Amniotic epithelial cell (primary cell): ENCODE measurements at regions not wholly inside any gene's neighbourhood (a gene's known extent, or its start where the extent isn't known, plus 50 kb on each side); places are given as distances from the start of the nearest gene placed in this dataset.

Experiments used
- DNase-seq: peaks from one replicate; pipeline ENCODE4 v3.0.0-alpha.2; 2010; ENCODE audit warnings: low read depth

DNA sequence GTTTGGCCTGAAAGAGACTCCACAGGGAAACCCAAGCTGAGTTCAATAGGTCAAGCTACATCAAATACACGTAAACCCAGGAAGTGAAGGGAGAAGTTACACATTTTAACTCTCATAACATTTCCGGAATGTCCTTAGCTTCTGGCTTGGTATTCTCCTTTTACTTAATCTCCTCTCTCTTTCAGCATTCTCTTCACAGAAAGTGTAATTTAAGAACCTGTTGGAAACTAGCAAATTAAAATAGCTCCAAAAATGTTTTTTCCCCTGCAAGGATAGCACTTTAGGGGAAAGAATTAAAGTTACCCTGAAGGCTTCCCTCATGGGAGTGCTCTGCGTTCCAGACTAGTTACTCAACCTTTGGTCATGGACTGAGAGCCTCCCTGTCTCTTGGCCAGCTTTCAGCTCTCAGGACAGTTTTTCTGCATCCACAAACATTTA is 292.7 kb upstream of the TARS1 start:
- peak; percentile 81 for DNase-seq

DNA sequence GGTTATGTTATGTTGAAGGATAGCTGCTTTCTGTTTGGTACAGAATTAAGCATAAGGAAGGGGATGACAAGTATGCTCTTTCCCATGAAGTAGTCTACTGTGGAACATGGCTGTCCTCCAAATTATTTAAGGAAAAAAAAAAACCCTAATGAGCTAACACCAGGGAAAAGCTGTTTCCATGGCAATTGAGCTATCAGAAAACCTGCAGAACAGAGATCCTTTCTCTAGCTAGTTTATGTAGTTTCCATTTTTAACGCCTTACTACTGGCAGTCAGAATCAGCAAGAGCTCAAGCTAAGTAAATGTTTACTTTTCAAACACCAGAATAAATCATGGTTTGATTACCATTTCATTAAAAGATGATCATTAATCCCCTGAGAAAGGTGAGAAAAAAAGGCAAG is 287.4 kb upstream of the TARS1 start:
- no peak for DNase-seq

DNA sequence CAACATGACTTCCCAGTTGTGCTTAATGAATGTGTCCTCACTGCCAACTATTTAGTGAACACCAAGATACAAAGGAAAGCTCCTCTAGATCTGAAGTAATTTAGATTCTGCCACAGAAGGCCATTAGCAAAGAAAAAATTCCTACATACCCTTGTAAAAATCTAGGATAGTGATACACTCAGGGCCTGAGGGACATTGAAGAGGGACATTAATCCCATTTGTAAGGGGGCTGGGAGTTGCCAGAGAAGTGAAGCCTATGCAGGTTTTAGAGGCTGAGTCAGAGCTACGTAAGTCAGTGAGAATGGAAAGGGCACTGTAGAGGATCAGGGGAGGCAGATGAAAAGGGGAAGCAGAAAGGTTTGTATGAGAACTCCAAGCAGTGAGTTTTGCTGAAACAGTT is 286.9 kb upstream of the TARS1 start:
- DNase-seq = no peak

DNA sequence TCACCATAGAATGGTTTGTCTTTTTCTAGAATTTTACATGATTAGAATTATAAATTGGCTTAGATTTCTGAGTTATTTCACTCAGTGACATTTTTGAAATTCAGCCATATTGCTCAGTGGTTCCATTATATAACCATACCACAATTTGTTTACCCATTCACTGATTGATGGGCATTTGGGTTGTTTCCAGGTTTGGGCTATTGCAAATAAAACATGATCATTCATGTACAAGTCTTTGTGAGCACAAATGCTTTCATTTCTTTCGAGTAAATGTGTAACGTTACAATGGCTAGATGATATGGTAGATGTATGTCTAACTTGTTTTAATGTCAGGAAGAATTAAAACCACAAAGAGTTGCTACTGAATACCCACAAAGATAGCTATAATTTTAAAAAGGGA is 279.9 kb upstream of the TARS1 start:
- no peak for DNase-seq

DNA sequence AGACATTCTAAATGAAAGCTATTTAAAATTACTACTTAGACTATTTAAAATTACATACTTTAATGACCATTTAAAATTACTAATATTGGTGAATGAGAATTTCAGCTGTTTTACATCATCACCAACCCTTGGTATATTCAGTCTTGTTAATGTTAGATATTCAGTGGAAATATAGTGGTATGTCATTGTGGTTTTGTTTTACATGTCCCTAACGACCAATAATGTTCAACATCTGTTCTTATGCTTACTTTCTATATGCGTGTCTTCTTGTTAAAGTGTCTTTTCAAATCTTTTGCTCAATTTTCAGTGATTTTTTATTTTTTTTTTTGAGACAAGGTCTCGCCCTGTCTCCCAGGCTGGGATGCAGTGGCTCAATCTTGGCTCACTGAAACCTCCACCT is 279.3 kb upstream of the TARS1 start:
- no peak for DNase-seq

DNA sequence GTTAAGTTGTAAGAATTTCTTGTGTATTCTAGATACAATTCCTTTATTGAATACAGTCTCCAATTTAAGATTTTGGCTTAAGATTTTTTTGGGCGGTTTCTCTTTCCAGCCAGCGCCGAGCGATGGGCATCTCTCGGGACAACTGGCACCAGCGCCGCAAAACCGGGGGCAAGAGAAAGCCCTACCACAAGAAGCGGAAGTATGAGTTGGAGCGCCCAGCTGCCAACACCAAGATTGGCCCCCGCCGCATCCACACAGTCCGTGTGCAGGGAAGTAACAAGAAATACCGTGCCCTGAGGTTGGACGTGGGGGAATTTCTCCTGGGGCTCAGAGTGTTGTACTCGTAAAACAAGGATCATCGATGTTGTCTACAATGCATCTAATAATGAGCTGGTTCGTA is 278.7 kb upstream of the TARS1 start:
- DNase-seq = no peak

DNA sequence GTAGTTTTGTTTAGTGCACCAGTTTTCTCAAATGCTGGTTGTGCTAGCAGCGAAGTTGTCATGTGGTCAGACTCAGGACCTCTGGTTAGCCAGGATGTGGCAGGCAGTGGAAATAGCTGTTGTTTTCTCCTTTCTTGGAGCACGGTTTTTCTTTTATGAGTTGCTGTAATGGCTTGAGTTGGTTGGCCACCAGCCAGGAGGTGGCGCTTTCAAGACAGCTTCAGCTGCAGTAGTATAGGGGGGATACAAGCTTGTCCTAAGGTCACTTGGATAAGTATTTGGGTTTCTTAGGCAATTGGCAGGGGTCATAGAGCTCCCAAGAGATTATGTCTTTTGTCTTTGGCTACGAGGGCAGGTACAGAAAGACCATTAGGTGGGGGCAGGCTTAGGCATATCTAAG is 274.2 kb upstream of the TARS1 start:
- DNase-seq = no peak

DNA sequence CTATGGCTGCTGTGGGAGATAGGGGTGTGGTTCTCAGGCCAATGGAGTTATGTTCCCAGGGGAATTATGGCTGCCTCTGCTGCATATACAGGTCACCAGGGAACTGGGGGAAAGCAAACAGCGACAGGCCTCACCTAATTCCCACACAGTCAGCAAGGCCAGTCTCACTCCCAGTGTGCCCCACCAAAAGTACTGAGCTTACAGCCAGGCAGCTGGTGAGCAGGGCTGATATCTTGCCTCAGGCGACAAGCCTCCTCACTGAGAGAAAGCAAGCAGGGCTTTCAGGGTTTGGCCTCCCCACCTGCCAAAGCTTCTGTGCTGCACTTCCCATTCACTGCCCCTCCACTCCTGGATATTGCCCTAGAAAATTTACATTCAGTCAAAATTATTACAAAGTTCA is 273.8 kb upstream of the TARS1 start:
- no peak for DNase-seq

DNA sequence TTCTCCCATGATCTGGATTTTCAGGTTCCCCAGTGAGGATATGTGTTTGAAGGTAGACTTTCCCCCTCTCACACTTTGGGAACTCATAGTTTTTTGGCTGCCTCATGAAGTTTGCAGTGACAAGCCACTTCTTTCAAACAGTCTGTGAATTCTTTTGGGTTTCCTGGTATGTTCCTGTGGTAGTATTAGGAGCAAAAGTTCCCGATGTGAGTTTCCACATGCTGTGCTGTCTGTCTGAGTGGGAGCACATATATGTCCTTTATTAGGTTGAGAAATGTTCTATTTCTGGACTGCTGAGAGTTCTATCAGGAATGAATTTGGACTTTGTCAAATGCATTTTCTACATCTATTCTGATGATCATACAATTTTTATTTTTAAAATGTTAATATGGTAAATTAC is 273.2 kb upstream of the TARS1 start:
- DNase-seq = no peak

DNA sequence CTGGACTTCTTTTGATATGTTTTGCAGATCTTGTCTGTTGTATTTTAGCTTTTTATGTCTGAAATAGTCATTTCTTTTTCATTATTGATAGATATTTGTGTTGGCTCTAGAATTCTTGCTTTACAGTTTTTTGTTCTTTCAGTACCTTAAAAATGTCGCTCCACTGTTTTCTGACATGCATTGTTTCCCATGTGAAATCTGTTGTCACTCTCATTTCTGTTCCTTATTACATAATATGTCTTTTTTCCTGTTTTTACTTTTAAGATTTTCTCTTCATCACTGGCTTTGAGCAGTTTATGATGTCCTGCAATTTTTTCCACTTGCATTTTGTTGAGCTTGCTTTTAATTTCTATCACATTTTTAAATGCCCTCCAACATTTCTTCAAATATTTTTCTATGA is 270.4 kb upstream of the TARS1 start:
- DNase-seq = peak; percentile 44

DNA sequence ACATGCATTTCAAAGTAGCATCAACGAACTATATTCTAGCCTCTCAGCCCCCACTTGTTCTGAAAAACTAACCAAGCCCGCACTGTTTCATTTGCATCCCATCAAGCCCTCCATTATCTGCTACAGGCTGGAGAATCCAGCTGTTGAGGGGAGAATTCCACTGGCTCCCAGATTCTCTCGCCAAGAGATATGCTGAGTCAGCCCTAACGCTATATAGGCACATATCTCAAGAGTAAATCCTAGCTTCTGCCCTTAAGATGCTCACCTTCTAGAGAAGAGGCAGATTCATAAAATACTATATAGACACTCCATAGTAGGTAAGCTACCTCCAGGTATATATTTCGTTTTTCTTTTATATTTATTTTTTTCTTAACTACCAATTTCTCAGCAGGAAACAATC is 266.4 kb upstream of the TARS1 start:
- DNase-seq = no peak

DNA sequence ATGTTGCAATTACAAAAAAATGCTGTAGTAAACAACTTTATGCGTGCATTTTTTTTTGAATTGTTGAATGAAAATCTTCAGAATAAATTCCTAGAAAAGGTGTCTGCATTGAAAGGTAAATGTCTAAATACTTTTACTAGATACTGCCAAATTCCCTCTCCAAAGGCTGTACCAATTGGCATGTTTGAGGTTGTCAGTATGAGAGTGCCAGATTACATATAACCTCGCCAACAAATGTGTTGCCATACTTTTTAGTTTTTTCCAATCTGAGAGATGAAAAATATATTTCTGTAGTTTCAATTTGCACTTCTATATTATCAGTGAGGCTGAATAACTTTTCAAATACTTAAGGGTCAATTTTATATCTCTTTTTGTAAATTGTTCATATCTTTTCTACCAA is 261.5 kb upstream of the TARS1 start:
- no peak for DNase-seq

DNA sequence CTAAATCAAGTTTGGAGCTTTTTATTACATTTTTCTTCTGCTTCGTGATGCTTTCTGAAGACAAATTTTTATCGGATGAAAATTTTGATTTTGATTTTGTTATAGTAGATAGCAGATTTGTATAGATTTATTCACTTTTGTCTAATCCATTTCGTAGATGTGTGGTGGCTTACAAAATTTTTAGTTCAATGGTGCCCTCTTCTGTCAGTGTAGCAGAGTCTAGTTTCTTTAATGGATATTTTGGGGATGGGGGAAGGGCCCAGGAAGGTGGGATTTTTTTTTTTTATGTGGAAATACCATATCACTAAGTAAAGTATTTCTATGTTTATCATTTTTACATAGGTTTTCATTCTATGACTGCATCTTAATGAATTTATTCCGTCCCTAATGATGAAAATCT is 259.9 kb upstream of the TARS1 start:
- peak; percentile 60 for DNase-seq

DNA sequence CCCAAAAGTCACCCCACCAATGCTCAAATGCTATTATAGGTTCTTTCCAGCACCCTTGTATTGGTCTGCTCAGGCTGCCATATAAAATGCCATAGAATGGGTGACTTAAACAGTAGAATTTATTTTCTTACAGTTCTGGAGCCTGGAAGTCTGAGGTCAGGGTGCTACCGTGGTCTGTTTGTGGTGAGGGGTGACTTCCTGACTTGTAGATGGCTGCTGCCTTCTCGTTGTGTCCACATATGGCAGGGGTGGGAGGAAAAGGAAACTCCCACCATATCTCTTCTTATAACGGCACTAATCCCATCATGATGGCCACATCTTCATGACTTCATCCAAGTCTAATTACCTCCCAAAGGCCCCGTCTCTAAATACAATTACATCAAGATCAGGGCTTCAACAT is 257.8 kb upstream of the TARS1 start:
- no peak for DNase-seq

DNA sequence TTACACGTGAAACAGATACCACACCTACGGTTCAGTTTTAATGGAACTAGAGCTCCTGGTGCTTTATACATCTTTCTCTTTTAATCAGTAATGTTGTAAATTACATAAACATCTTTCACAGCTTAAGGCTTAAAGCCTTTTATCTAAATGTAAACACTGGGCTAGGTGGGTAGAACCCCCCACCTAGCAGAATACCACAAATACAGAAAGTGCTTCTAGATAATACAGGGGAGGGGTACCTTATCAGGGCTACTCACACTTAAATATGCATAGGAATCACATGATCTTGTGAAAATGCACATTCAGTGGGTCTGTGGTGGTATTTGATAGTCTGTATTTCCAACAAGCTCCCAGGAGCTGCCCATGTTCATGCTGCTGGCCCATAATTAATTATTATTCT is 256.4 kb upstream of the TARS1 start:
- no peak for DNase-seq

DNA sequence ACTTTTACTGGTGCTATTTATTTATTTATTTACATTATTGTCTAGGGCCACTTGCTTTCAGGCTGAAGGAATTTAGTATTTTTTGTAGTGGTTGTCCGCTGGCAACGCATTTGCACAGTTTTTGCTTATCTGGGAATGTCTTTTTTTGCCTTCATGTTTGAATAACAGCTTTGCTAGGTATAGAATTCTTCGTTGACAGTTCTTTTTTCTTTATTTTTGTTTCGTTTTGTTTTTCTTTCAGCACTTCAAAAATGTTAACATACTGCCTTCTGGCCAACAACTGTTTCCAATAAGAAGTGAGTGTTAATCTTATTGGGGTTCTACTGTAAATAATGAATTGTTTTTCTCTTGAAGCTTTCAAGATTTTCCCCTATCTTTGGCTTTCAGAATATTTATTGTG is 252.7 kb upstream of the TARS1 start:
- DNase-seq = no peak

DNA sequence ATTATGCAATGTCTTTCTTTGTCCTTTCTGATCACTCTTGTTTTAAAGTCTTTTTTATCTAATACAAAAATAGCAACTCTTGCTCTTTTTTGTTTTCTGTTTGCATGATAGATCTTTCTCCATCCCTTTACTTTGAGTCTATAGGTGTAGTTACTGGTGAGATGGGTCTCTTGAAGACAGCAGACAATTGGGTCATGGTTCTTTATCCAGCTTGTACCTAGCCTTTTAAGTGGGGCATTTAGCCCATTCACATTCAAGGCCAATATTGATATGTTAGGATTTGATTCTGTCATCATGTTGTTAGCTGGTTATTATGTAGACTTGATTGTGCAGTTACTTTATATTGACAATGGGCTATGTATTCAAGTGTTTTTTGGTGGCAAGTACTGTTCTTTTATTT is 245.9 kb upstream of the TARS1 start:
- no peak for DNase-seq

DNA sequence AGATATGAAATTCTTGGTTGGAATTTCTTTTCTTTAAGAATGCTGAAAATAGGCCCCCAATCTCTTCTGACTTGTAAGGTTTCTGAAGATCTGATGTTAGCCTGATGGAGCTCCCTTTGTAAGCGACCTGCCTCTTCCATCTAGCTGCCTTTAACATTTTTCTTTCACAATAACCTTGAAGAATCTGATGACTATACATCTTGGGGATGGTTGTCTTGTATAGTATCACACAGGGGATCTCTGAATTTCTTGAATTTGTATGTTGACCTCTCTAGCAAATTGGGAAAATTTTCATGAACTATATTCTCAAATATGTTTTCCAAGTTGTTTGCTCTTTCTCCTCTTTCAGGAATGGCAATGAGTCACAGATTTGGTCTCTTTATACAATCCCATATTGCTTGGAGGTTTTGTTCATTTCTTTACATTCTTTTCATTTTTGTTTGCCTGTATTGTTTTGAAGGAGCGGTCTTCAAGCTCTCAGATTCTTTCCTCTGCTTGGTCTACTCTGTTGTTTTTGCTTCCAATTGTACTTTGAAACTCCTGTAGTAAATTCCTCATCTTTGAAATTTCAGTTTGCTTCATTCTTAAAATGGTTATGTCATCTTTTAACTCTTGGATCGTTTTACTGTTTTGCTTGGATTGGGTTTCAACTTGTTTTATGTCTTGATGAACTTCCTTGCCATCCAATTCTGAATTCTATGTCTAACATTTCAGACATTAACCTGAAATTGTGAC is 245.2 kb upstream of the TARS1 start:
- DNase-seq = peak; percentile 16

DNA sequence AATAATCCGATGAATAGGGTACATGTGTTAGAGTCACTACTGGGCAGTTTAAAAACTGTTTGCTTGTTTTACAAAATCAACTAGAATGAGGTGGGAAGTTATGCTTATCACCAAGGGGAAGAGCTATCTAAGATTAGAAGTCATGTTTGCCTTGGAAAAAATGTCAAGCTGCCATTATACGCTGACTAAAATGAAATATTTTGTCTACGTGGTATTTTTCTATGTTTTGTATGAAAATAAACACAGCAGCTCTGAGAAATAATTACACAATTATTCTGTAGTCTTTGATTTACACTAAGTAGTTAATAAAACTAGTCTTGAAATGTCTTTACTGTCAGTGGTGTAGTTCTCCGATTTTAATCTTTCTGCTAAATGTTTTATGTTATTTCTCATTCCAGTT is 241.9 kb upstream of the TARS1 start:
- peak; percentile 29 for DNase-seq

DNA sequence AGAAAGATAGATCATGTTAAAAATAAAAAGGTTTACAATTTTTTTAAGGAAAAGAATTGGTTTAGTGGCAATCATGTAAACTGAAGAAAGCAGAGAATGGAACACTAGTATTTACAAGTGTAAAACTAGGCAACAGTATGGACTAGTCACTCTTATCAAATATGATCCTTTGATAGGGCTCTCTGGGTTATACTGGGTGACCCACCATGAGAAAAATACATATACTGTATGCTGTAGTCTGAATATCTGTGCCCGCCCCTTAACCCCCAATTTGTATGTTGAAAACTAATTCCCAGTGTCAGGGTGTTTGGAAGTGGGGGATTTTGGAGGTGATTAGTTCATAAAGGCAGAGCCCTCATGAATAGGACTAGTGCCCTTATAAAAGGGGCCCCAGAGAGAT is 236.8 kb upstream of the TARS1 start:
- DNase-seq = no peak

DNA sequence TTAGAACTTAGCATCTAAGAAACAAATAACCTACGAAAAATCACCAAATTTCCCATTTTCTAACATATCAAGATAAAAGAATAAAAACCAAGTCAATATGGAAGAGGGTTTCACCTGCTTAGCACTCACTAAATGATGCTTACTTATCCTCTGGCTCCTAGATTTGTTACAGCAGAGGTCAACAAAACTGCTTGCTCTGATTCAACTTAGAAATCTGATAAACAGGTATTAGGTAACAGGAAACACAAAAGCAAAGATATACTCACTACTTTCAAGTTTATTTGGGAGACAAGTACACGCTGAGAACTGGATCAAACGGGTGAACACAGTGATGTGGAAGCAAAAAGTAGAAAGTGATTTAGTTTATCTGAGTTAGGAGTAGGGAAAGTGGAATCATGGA is 235.7 kb upstream of the TARS1 start:
- no peak for DNase-seq

DNA sequence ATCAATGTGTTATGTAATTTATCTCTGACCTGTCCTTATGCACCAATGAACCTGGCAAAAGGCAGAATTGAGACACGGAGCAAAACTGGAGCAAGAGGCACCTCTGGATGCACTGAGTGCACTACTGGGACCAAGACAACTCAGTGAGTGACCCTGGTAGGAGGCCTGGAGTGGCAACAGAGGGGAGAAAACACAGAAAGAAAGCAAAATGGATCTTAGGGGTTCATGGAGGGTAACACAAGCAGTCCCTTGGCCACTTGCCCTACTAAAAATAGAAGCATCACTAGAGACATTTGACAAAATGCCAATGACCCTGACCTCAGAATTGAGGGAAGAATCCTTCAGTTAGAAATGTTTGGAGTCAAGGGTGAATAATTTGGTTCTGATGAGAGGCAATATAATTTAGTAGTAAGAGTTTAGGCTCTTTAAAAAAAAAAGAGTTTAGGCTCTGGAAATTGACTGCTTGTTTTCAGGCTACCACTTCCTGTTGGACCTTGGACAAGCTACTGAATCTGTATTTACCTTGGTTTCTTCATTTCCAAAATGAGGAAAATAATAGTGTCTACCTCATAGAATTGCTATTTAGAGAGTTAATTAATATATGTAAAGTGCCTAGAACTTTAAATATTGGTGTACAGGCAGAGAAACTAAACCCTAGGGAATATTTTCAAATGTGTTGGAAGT is 234.9 kb upstream of the TARS1 start:
- DNase-seq = no peak

DNA sequence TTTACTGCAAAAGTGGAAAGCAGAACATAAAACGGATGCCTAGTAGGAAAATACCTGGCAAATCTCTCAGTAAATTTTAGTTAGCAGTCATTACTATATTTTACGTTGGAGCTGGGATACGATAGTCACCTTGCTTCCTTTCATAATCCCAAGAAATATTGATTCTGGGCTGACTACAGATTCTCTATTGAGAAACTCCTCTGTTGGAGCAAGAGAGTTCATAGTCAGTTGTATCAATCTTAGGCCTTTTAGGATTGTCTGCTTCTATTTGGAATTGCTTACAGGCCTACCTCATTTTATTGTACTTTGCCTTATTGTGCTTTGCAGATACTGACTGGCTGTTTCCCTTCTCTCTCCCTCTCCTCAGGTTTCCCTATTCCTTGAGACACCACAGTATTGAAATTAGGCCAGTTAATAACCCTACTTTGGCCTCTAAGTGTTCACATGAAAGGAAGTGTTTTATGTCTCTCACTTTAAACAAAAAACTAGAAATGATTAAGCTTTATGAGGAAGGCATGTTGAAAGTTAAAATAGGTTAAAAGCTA is 233.7 kb upstream of the TARS1 start:
- DNase-seq = no peak

DNA sequence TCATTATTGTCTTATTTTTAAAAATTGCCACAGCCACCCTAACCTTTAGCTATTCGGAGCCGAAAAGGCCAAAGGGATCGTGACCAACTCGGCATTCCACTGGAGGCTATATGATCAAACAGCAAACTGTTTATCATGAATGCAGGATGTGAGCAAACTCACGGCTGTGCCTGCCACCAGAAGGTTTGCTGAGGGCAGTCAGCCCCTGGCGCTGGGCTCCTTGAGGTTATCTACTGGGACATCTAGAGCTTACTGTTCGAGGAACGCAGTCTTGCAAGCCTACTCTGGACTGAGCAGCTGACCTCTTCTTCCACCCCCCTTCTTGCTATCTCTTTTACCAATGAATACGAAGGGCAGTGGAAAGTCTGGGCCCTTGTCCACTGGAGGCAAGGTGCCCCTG is 231.5 kb upstream of the TARS1 start:
- DNase-seq = no peak
